RCC 7860 (cell line): ENCODE measurements at regions not wholly inside any gene's neighbourhood (a gene's known extent, or its start where the extent isn't known, plus 50 kb on each side); places are given as distances from the start of the nearest gene placed in this dataset.

Experiments
- DNase-seq: peaks from one replicate; pipeline ENCODE4 v3.0.0-alpha.2; 2015; ENCODE audit warnings: low spot score
- FAIRE-seq: peaks from 2 replicates; lab custom pipeline; 2012; peaks lifted over from hg19 to GRCh38; lab: Jason Lieb, UNC

- FAIRE-seq (no peak), DNase-seq (no peak)
Measured at GRCh38 chr15:69624155-69624520, 171.5 kb downstream of the RPLP1 start.

GRCh38 chr15:69624816-69625215, 172.2 kb downstream of the RPLP1 start:
- no peak for FAIRE-seq

GRCh38 chr15:69625328-69625727, 172.7 kb downstream of the RPLP1 start:
- DNase-seq (no peak), FAIRE-seq (no peak)

More at GRCh38 chr15:69624816-69625215, 172.2 kb downstream of the RPLP1 start:
- no peak for DNase-seq

- no peak for FAIRE-seq
- no peak for DNase-seq
Measured at GRCh38 chr15:69626095-69627066, 173.8 kb downstream of the RPLP1 start.

- no peak for DNase-seq
- no peak for FAIRE-seq
Measured at GRCh38 chr15:69627548-69628158, 175.0 kb downstream of the RPLP1 start.

GRCh38 chr15:69628256-69629093, 175.9 kb downstream of the RPLP1 start:
- no peak for FAIRE-seq
- DNase-seq, result no peak

GRCh38 chr15:69629631-69630161, 177.1 kb downstream of the RPLP1 start:
- DNase-seq (no peak), FAIRE-seq (no peak)

- FAIRE-seq (no peak), DNase-seq (no peak)
Measured at GRCh38 chr15:69631005-69631404, 178.4 kb downstream of the RPLP1 start.

GRCh38 chr15:69631978-69632377, 179.4 kb downstream of the RPLP1 start:
- FAIRE-seq (no peak), DNase-seq (no peak)

GRCh38 chr15:69634860-69635259, 182.2 kb downstream of the RPLP1 start:
- DNase-seq, result no peak
- FAIRE-seq, result no peak

GRCh38 chr15:69636169-69636915, 183.7 kb downstream of the RPLP1 start:
- FAIRE-seq (no peak), DNase-seq (no peak)

- FAIRE-seq (no peak), DNase-seq (no peak)
Measured at GRCh38 chr15:69637818-69638217, 185.2 kb downstream of the RPLP1 start.

- DNase-seq (no peak), FAIRE-seq (no peak)
Measured at GRCh38 chr15:69643476-69643875, 190.9 kb downstream of the RPLP1 start.

GRCh38 chr15:69643971-69644370, 191.4 kb downstream of the RPLP1 start:
- DNase-seq, result no peak

GRCh38 chr15:69644876-69645275, 192.3 kb downstream of the RPLP1 start:
- DNase-seq, result no peak
- no peak for FAIRE-seq

More at GRCh38 chr15:69643971-69644370, 191.4 kb downstream of the RPLP1 start:
- FAIRE-seq, result no peak

- FAIRE-seq (no peak), DNase-seq (no peak)
Measured at GRCh38 chr15:69647142-69647513, 194.5 kb downstream of the RPLP1 start.

GRCh38 chr15:69648212-69648611, 195.6 kb downstream of the RPLP1 start:
- FAIRE-seq (no peak), DNase-seq (no peak)

GRCh38 chr15:69648775-69649735, 196.4 kb downstream of the RPLP1 start:
- DNase-seq (no peak), FAIRE-seq (no peak)

- DNase-seq, result no peak
Measured at GRCh38 chr15:69652293-69652692, 199.7 kb downstream of the RPLP1 start.

More at GRCh38 chr15:69652293-69652692, 199.7 kb downstream of the RPLP1 start:
- FAIRE-seq, result no peak
